MCF 10A (cell line): ENCODE measurements at regions not wholly inside any gene's neighbourhood (a gene's known extent, or its start where the extent isn't known, plus 50 kb on each side); places are given as distances from the start of the nearest gene placed in this dataset.

Experiments used
- BruUV-seq: library from RNA; stranded (reverse); fragments of 400-500 nt; replicated peaks from 2 replicates; lab custom pipeline; 2021; lab: Mats Ljungman, UMichigan
- CTCF ChIA-PET: fragments of 300-600 bp; sonication (Branson Sonifier 250); formaldehyde crosslinking; extraction: SDS; loops from one replicate; lab custom pipeline; 2021; ENCODE audit warnings: antibody characterized with exemption, inconsistent platforms; lab: Yijun Ruan, JAX
- POLR2A ChIA-PET: fragments of 300-600, 350-650 bp; sonication (Branson Sonifier 250); formaldehyde crosslinking; extraction: SDS; loops from one replicate; lab custom pipeline; 2020; ENCODE audit warnings: antibody characterized with exemption, inconsistent platforms; lab: Yijun Ruan, JAX
- DNase-seq: peaks from one replicate; pipeline ENCODE4 v3.0.0-alpha.2; 2018; ENCODE audit not compliant: unreplicated experiment
- H3K27ac Mint-ChIP-seq: one replicate; pipeline ENCODE4 v1.8.0; 2022; ENCODE audit warnings: mild to moderate bottlenecking, low read depth, mixed read lengths; ENCODE audit not compliant: unreplicated experiment
- H3K27me3 Mint-ChIP-seq: one replicate; pipeline ENCODE4 v1.8.0; 2022; ENCODE audit warnings: mixed read lengths; ENCODE audit not compliant: insufficient read depth, unreplicated experiment
- H3K36me3 Mint-ChIP-seq: one replicate; pipeline ENCODE4 v1.8.0; 2022; ENCODE audit warnings: mild to moderate bottlenecking, moderate library complexity, mixed read lengths; ENCODE audit not compliant: insufficient read depth, unreplicated experiment
- H3K4me1 Mint-ChIP-seq: one replicate; pipeline ENCODE4 v1.8.0; 2022; ENCODE audit warnings: mixed read lengths; ENCODE audit not compliant: insufficient read depth, unreplicated experiment
- H3K4me3 Mint-ChIP-seq: one replicate; pipeline ENCODE4 v1.8.0; 2022; ENCODE audit warnings: mild to moderate bottlenecking, moderate library complexity, mixed read lengths; ENCODE audit not compliant: unreplicated experiment
- H3K9me3 Mint-ChIP-seq: one replicate; pipeline ENCODE4 v1.8.0; 2022; ENCODE audit warnings: mixed read lengths; ENCODE audit not compliant: unreplicated experiment
- CTCF ChIP-seq: fragments of 200-600 bp; IDR thresholded peaks from one replicate; pipeline ENCODE4 v1.8.0; 2022; ENCODE audit warnings: antibody characterized with exemption, mild to moderate bottlenecking; ENCODE audit not compliant: unreplicated experiment
- intact Hi-C: fragments of 100-400 bp; cut with micrococcal nuclease; formaldehyde crosslinking; loops from 2 replicates; pipeline ENCODE4 v1.14.1; 2022

- H3K27me3 Mint-ChIP-seq, result no peaks in the 10 kb centered on the region
- ChIA-PET POLR2A (no interaction called here), CTCF (interaction anchor here (0.6 kb wide), 1 partner anchor 636 kb away, joined by 4 read pairs; no protein-coding TSS in a partner anchor)
Observed at GRCh38 chr16:86708431-86708830, 130.1 kb downstream of the FOXL1 start.

GRCh38 chr16:86709103-86709502 is 130.8 kb downstream of the FOXL1 start:
- intact Hi-C loops, result no loop called here
- CTCF ChIA-PET, result no interaction called here
- Mint-ChIP-seq H3K4me3 (no peak overlapping the region), H3K27me3 (no peaks in the 10 kb centered on the region), H3K4me1 (peaks cover 5% of the 10 kb centered on the region), H3K27ac (no peak overlapping the region), H3K36me3 (no peaks in the 10 kb centered on the region), H3K9me3 (peaks cover 10% of the 10 kb centered on the region)
- BruUV-seq, result no TSS peak
- POLR2A ChIA-PET, result no interaction called here
- no peak for DNase-seq
- TF ChIP-seq CTCF, result no peak

More at GRCh38 chr16:86708431-86708830, 130.1 kb downstream of the FOXL1 start:
- intact Hi-C loops, result no loop called here
- Mint-ChIP-seq H3K4me1 (peaks cover 5% of the 10 kb centered on the region), H3K4me3 (no peak overlapping the region), H3K9me3 (peaks cover 10% of the 10 kb centered on the region), H3K36me3 (no peaks in the 10 kb centered on the region), H3K27ac (no peak overlapping the region)
- TF ChIP-seq CTCF, result no peak
- no peak for DNase-seq
- BruUV-seq, result no TSS peak

GRCh38 chr16:86709902-86710601 is 131.7 kb downstream of the FOXL1 start:
- H3K27ac Mint-ChIP-seq, result no peak overlapping the region
- ChIA-PET POLR2A (no interaction called here), CTCF (interaction anchor here (0.7 kb wide), 1 partner anchor 100 kb away, joined by 4 read pairs; no protein-coding TSS in a partner anchor)
- no peaks in the 10 kb centered on the region for H3K27me3 Mint-ChIP-seq
- no peak for TF ChIP-seq CTCF
- DNase-seq, result no peak
- intact Hi-C loops, result no loop called here
- H3K9me3 Mint-ChIP-seq, result peaks cover 10% of the 10 kb centered on the region
- H3K4me1 Mint-ChIP-seq, result peaks cover 5% of the 10 kb centered on the region
- H3K36me3 Mint-ChIP-seq, result no peaks in the 10 kb centered on the region
- no TSS peak for BruUV-seq
- no peak overlapping the region for H3K4me3 Mint-ChIP-seq

- H3K4me3 Mint-ChIP-seq, result no peak overlapping the region
- CTCF ChIA-PET, result interaction anchor here (0.7 kb wide), 1 partner anchor 100 kb away, joined by 4 read pairs; no protein-coding TSS in a partner anchor
- no peak overlapping the region for H3K27ac Mint-ChIP-seq
- H3K4me1 Mint-ChIP-seq, result peaks cover 5% of the 10 kb centered on the region
- H3K36me3 Mint-ChIP-seq, result no peaks in the 10 kb centered on the region
- no peak for DNase-seq
- POLR2A ChIA-PET, result no interaction called here
- peaks cover 10% of the 10 kb centered on the region for H3K9me3 Mint-ChIP-seq
- BruUV-seq, result no TSS peak
- intact Hi-C loops, result no loop called here
- H3K27me3 Mint-ChIP-seq, result no peaks in the 10 kb centered on the region
- TF ChIP-seq CTCF, result no peak
Observed at GRCh38 chr16:86710602-86710950, 132.2 kb downstream of the FOXL1 start.
